GM06990 (cell line): ENCODE measurements at regions not wholly inside any gene's neighbourhood (a gene's known extent, or its start where the extent isn't known, plus 50 kb on each side); places are given as distances from the start of the nearest gene placed in this dataset.

Source experiments
- DNase-seq: peaks from one replicate; pipeline ENCODE4 v3.0.0-alpha.2; 2011; ENCODE audit not compliant: insufficient read length; ENCODE audit errors: extremely low read depth
- H3K27me3 ChIP-seq: replicated peaks from 2 replicates; pipeline ENCODE4 v1.6.0; 2011; ENCODE audit warnings: low read length; ENCODE audit not compliant: control insufficient read depth, insufficient read depth
- H3K36me3 ChIP-seq: 2 replicates; pipeline ENCODE4 v1.5.1; 2011; ENCODE audit warnings: low read length; ENCODE audit not compliant: control insufficient read depth, insufficient read depth
- H3K4me3 ChIP-seq: replicated peaks from 2 replicates; pipeline ENCODE4 v1.5.1; 2011; ENCODE audit warnings: low read depth, mild to moderate bottlenecking, control low read depth, low read length
- TF ChIP-seq, protein P1 (sequence below): IDR thresholded peaks from 2 replicates; pipeline ENCODE4 v1.5.1; 2011; ENCODE audit warnings: low read length, control low read depth, mild to moderate bottlenecking, inconsistent platforms; ENCODE audit not compliant: insufficient read depth, poor library complexity, severe bottlenecking

DNA sequence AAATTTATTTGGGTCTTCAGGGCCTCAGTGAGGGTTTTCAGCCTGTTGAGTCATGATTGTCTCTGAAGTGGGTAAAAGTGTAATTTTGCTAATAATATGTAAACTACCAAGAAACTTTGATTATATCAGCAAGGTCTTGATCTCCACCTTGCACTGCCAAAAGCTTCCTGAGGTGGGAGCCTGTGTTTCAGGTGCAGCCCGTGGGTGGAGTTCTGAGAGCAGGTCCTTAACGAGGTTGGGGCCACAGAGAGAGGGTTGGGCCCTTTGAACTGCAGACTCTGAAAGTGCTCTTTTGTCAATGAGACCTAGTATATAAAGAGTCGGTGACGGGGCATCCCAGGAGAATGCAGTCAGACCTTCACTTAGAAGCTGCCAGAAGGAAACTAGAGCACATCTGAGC lies 129.7 kb upstream of the MAP3K4 start:
- DNase-seq: no peak
- H3K27me3 ChIP-seq: no peaks in the 10 kb centered on the region
- no peaks in the 10 kb centered on the region for H3K36me3 ChIP-seq
- no peak overlapping the region for H3K4me3 ChIP-seq
- TF ChIP-seq, protein P1, sequence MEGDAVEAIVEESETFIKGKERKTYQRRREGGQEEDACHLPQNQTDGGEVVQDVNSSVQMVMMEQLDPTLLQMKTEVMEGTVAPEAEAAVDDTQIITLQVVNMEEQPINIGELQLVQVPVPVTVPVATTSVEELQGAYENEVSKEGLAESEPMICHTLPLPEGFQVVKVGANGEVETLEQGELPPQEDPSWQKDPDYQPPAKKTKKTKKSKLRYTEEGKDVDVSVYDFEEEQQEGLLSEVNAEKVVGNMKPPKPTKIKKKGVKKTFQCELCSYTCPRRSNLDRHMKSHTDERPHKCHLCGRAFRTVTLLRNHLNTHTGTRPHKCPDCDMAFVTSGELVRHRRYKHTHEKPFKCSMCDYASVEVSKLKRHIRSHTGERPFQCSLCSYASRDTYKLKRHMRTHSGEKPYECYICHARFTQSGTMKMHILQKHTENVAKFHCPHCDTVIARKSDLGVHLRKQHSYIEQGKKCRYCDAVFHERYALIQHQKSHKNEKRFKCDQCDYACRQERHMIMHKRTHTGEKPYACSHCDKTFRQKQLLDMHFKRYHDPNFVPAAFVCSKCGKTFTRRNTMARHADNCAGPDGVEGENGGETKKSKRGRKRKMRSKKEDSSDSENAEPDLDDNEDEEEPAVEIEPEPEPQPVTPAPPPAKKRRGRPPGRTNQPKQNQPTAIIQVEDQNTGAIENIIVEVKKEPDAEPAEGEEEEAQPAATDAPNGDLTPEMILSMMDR: no peak

GRCh38 chr6:160863782-160864181 lies 127.8 kb upstream of the MAP3K4 start:
- Histone ChIP-seq H3K4me3 (no peak overlapping the region), H3K27me3 (no peaks in the 10 kb centered on the region), H3K36me3 (no peaks in the 10 kb centered on the region)
- no peak for DNase-seq
- TF ChIP-seq, protein P1: no peak

DNA sequence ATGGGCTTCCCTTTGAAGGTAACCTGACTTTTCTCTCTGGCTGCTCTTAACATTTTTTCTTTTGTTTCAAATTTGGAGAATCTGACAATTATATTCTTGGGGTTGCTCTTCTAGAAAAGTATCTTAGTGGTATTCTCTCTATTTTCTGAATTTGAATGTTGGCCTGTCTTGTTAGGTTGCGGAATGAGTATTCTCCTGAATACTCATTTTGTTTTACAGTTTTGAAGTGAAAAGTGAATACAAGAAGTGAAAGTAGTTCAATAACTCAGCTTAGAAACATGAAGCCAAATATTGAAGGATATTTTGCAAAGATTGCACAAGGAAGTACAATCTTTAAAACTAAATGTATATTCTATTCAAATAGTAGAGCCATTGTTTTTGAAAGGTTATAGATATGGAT lies 120.2 kb upstream of the MAP3K4 start:
- TF ChIP-seq, protein P1: no peak
- Histone ChIP-seq H3K27me3 (no peaks in the 10 kb centered on the region), H3K36me3 (no peaks in the 10 kb centered on the region), H3K4me3 (no peak overlapping the region)
- DNase-seq: no peak

- TF ChIP-seq, protein P1: no peak
- Histone ChIP-seq H3K36me3 (no peaks in the 10 kb centered on the region), H3K4me3 (no peak overlapping the region), H3K27me3 (no peaks in the 10 kb centered on the region)
- no peak for DNase-seq
These were observed 110.3 kb upstream of the MAP3K4 start for GRCh38 chr6:160881148-160881808.

GRCh38 chr6:160882006-160882405 lies 109.6 kb upstream of the MAP3K4 start:
- H3K4me3 ChIP-seq: no peak overlapping the region
- TF ChIP-seq, protein P1: no peak
- DNase-seq: no peak

GRCh38 chr6:160882791-160883279 lies 108.7 kb upstream of the MAP3K4 start:
- DNase-seq: no peak

More at GRCh38 chr6:160882006-160882405, 109.6 kb upstream of the MAP3K4 start:
- H3K36me3 ChIP-seq: no peaks in the 10 kb centered on the region
- H3K27me3 ChIP-seq: no peaks in the 10 kb centered on the region

More at GRCh38 chr6:160882791-160883279, 108.7 kb upstream of the MAP3K4 start:
- Histone ChIP-seq H3K36me3 (no peaks in the 10 kb centered on the region), H3K27me3 (no peaks in the 10 kb centered on the region), H3K4me3 (no peak overlapping the region)
- TF ChIP-seq, protein P1: no peak
